Transverse colon (tissue), 4 donors: ENCODE measurements at regions not wholly inside any gene's neighbourhood (a gene's known extent, or its start where the extent isn't known, plus 50 kb on each side); places are given as distances from the start of the nearest gene placed in this dataset.

Experiments used
- DNase-seq: peaks from one replicate; pipeline ENCODE4 v3.0.0-alpha.2; 2019
- H3K27ac ChIP-seq, 4 donors: fragments of 200-600 bp; sonication (generic); 2 replicates each; pipeline ENCODE4 v1.5.1; 2016 to 2018; ENCODE audit warnings: inconsistent platforms in 4 of 4
- H3K27me3 ChIP-seq: fragments of 200-600 bp; sonication (generic); 2 replicates; pipeline ENCODE4 v1.5.1; 2017; ENCODE audit warnings: inconsistent platforms
- H3K36me3 ChIP-seq, 4 donors: fragments of 200-600 bp; sonication (generic); 2 replicates each; pipeline ENCODE4 v1.5.1; 2017 to 2019; ENCODE audit warnings: inconsistent platforms in 4 of 4
- H3K4me1 ChIP-seq, 4 donors: fragments of 200-600 bp; sonication (generic); 2 replicates each; pipeline ENCODE4 v1.5.1; 2017 to 2020; ENCODE audit warnings: inconsistent platforms in 4 of 4
- H3K4me3 ChIP-seq, 4 donors: fragments of 200-600 bp; sonication (generic); 1 replicate in 1 of 4; 2 replicates in 3 of 4; pipeline versions ENCODE4 v1.5.1 to v1.6.1; 2017 to 2019; ENCODE audit warnings: inconsistent platforms in 4 of 4
- H3K9me3 ChIP-seq, 2 donors: fragments of 200-600 bp; sonication (generic); 2 replicates each; pipeline ENCODE4 v1.5.1; 2017 to 2019; ENCODE audit warnings: inconsistent platforms in 2 of 2
- EP300 ChIP-seq: sonication (generic); formaldehyde crosslinking; IDR thresholded peaks from one replicate; pipeline ENCODE4 v1.6.1; 2017; ENCODE audit warnings: antibody characterized with exemption, low read depth
- POLR2A ChIP-seq: fragments of 450-650 bp; IDR thresholded peaks from one replicate; pipeline ENCODE4 v1.6.1; 2016; ENCODE audit warnings: antibody characterized with exemption, mild to moderate bottlenecking, moderate library complexity
- POLR2AphosphoS5 ChIP-seq, 3 donors: sonication (generic); formaldehyde crosslinking; IDR thresholded peaks; one replicate each; pipeline ENCODE4 v1.6.1; 2016; ENCODE audit warnings: antibody characterized with exemption in 3 of 3
- WGBS, 2 donors: methylation state at CpG; one replicate each; pipeline ENCODE4 v1.1.5; 2018; ENCODE audit warnings: low coverage in 1 of 2; 5-methylcytosine and 5-hydroxymethylcytosine counted together
- in situ Hi-C, 4 donors: fragments of 200-750 bp; cut with MboI; loops; one replicate each; pipeline versions ENCODE4 v1.15.0 to v1.15.1; 2017; ENCODE audit warnings: low sequenced_read_pairs in 3 of 4, low pct_ligation_motif_present in 1 of 4, low pct_unique_long_range_greater_than_20kb in 1 of 4
- intact Hi-C: fragments of 100-400 bp; cut with DNase I; formaldehyde crosslinking; loops from one replicate; pipeline ENCODE4 v1.15.1; 2023; ENCODE audit warnings: low total_unique reads
- TF ChIP-seq, protein P1 (sequence below), 5 experiments: fragments of 200-600 bp in 3 of 5; fragments of 450-650 bp in 2 of 5; sonication (generic) in 3 of 5; IDR thresholded peaks; 1 replicate in 2 of 5; 2 replicates in 3 of 5; pipeline ENCODE4 v1.5.1; 2016 to 2017; ENCODE audit warnings: antibody characterized with exemption in 5 of 5, inconsistent platforms in 3 of 5, mild to moderate bottlenecking in 2 of 5, moderate library complexity in 1 of 5

- intact Hi-C loops, result no loop called here
- Histone ChIP-seq H3K4me1 (no peaks in the 10 kb centered on the region), H3K36me3 (no peaks in the 10 kb centered on the region), H3K4me3 (no peak overlapping the region), H3K9me3 (peaks cover 0 to 4% of the 10 kb centered on the region in 2 donors), H3K27me3 (no peaks in the 10 kb centered on the region), H3K27ac (no peak overlapping the region)
- 45% methylated on average over 2 of the region's 2 CpGs; no CpG with 5 or more reads in 1 of the 2 donors for WGBS, 2 donors
- in situ Hi-C loops, result no loop called here
- TF ChIP-seq POLR2AphosphoS5 (IDR thresholded peaks at IDR 0.05) (no peak), POLR2A (no peak), EP300 (no peak)
- TF ChIP-seq, protein P1, sequence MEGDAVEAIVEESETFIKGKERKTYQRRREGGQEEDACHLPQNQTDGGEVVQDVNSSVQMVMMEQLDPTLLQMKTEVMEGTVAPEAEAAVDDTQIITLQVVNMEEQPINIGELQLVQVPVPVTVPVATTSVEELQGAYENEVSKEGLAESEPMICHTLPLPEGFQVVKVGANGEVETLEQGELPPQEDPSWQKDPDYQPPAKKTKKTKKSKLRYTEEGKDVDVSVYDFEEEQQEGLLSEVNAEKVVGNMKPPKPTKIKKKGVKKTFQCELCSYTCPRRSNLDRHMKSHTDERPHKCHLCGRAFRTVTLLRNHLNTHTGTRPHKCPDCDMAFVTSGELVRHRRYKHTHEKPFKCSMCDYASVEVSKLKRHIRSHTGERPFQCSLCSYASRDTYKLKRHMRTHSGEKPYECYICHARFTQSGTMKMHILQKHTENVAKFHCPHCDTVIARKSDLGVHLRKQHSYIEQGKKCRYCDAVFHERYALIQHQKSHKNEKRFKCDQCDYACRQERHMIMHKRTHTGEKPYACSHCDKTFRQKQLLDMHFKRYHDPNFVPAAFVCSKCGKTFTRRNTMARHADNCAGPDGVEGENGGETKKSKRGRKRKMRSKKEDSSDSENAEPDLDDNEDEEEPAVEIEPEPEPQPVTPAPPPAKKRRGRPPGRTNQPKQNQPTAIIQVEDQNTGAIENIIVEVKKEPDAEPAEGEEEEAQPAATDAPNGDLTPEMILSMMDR (IDR thresholded peaks at IDR 0.05), result no peak
- DNase-seq, result no peak
Observed at GRCh38 chr3:20669675-20670074, 483.7 kb upstream of the SGO1 start.

DNA sequence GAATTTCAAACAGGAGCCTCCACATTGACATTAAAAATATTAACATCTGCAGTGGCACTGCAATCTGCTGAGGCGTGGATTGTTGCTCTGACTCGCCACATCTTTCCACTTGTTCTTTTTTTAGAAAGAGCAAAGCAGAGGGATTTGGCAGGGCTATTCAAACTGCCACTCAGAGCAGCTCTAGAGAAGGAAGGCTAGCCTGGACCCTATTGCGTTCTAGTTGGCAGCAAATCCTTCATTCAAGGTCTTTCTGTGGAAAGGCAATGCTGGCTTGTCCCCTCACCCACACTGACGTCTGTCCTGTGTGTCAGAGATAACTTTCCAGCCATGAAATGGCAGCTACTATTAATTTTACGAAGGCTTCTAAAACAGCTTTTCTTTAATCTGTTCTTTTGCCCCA lies 483.2 kb upstream of the SGO1 start:
- Histone ChIP-seq H3K4me3 (no peak overlapping the region), H3K4me1 (no peaks in the 10 kb centered on the region), H3K9me3 (peaks cover 0 to 4% of the 10 kb centered on the region in 2 donors), H3K27ac (no peak overlapping the region), H3K36me3 (no peaks in the 10 kb centered on the region), H3K27me3 (no peaks in the 10 kb centered on the region)
- DNase-seq, result no peak
- TF ChIP-seq EP300, result no peak
- intact Hi-C loops (no loop called here), in situ Hi-C loops (no loop called here)
- 38 to 43% methylated on average over 5 of the region's 5 CpGs for WGBS, 2 donors

GRCh38 chr3:20668411-20668810 lies 482.4 kb upstream of the SGO1 start:
- intact Hi-C loops, result no loop called here
- TF ChIP-seq, protein P1 (IDR thresholded peaks at IDR 0.05), result no peak
- TF ChIP-seq POLR2AphosphoS5 (IDR thresholded peaks at IDR 0.05) (no peak), EP300 (no peak), POLR2A (no peak)
- 76 to 80% methylated on average over 1 to 3 of the region's 3 CpGs for WGBS, 2 donors

GRCh38 chr3:20666091-20666490 lies 480.1 kb upstream of the SGO1 start:
- Histone ChIP-seq H3K9me3 (no peaks in the 10 kb centered on the region), H3K27me3 (no peaks in the 10 kb centered on the region), H3K36me3 (no peaks in the 10 kb centered on the region), H3K4me3 (no peak overlapping the region), H3K27ac (no peak overlapping the region), H3K4me1 (no peaks in the 10 kb centered on the region)
- DNase-seq, result no peak
- in situ Hi-C loops (no loop called here), intact Hi-C loops (no loop called here)
- no peak for TF ChIP-seq POLR2AphosphoS5 (IDR thresholded peaks at IDR 0.05)
- no peak for TF ChIP-seq POLR2A
- TF ChIP-seq EP300, result no peak
- TF ChIP-seq, protein P1 (IDR thresholded peaks at IDR 0.05), result no peak
- WGBS, 2 donors, result 70 to 84% methylated on average over 2 of the region's 2 CpGs

More at GRCh38 chr3:20668411-20668810, 482.4 kb upstream of the SGO1 start:
- Histone ChIP-seq H3K4me1 (no peaks in the 10 kb centered on the region), H3K36me3 (no peaks in the 10 kb centered on the region), H3K4me3 (no peak overlapping the region), H3K9me3 (no peaks in the 10 kb centered on the region), H3K27me3 (no peaks in the 10 kb centered on the region), H3K27ac (no peak overlapping the region)
- in situ Hi-C loops, result no loop called here
- DNase-seq, result no peak

- in situ Hi-C loops (no loop called here), intact Hi-C loops (no loop called here)
- Histone ChIP-seq H3K4me1 (no peaks in the 10 kb centered on the region), H3K4me3 (no peak overlapping the region), H3K27me3 (no peaks in the 10 kb centered on the region), H3K36me3 (no peaks in the 10 kb centered on the region), H3K9me3 (peaks cover 6 to 21% of the 10 kb centered on the region in 2 donors), H3K27ac (no peak overlapping the region)
- DNase-seq, result no peak
- TF ChIP-seq POLR2A (no peak), EP300 (no peak), POLR2AphosphoS5 (IDR thresholded peaks at IDR 0.05) (no peak)
- TF ChIP-seq, protein P1 (IDR thresholded peaks at IDR 0.05), result no peak
- WGBS, 2 donors, result 60 to 63% methylated on average over 1 of the region's 1 CpG
Observed at GRCh38 chr3:20658491-20658890, 472.5 kb upstream of the SGO1 start.
